ENCODE measurements at regions not wholly inside any gene's neighbourhood (a gene's known extent, or its start where the extent isn't known, plus 50 kb on each side); places are given as distances from the start of the nearest gene placed in this dataset.

- TF ChIP-seq, protein P1, sequence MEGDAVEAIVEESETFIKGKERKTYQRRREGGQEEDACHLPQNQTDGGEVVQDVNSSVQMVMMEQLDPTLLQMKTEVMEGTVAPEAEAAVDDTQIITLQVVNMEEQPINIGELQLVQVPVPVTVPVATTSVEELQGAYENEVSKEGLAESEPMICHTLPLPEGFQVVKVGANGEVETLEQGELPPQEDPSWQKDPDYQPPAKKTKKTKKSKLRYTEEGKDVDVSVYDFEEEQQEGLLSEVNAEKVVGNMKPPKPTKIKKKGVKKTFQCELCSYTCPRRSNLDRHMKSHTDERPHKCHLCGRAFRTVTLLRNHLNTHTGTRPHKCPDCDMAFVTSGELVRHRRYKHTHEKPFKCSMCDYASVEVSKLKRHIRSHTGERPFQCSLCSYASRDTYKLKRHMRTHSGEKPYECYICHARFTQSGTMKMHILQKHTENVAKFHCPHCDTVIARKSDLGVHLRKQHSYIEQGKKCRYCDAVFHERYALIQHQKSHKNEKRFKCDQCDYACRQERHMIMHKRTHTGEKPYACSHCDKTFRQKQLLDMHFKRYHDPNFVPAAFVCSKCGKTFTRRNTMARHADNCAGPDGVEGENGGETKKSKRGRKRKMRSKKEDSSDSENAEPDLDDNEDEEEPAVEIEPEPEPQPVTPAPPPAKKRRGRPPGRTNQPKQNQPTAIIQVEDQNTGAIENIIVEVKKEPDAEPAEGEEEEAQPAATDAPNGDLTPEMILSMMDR (conservative IDR thresholded peaks at IDR 0.05 in 1 of 2, IDR thresholded peaks at IDR 0.05 in 1 of 2; ENCODE audit: low read depth in 1 of 2, low read length in 2 of 2), result no peak
- TF ChIP-seq EZH2 (IDR thresholded peaks at IDR 0.05; ENCODE audit: low read length, missing control alignments), result no peak
These were observed 125.4 kb upstream of the CTNNA2 start for GRCh38 chr2:79387431-79387830.
